ENCODE measurements at regions not wholly inside any gene's neighbourhood (a gene's known extent, or its start where the extent isn't known, plus 50 kb on each side); places are given as distances from the start of the nearest gene placed in this dataset.
A peak's percentile ranks its signal among the peaks of the same experiment; 100 is the strongest.

DNA sequence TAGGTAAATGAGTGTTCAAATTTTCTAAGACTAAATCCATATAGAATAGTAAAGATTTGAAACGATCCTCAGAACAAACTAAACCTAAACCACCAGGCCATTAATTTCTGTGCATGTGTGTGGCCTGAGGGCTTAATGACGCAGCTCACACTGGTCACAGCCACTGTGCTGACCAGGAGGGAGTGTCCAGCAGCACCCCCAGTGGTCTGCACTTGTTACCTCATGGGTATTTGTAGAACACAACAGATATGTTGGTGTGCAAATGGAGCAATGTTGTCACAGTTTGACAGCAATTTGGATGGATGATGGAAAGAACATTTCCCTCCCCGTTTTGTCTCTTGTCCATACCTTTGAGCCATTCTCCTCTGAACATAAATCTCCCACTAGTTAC, 122.4 kb upstream of the EXOC2 start:
- peak; percentile 48 for TF ChIP-seq CTCF (IDR thresholded peaks at IDR 0.05)
- TF ChIP-seq EZH2phosphoT487 (IDR thresholded peaks at IDR 0.05): no peak
